SU-DHL-6 (cell line): ENCODE measurements at regions not wholly inside any gene's neighbourhood (a gene's known extent, or its start where the extent isn't known, plus 50 kb on each side); places are given as distances from the start of the nearest gene placed in this dataset.

ENCODE experiments used
- H2AFZ ChIP-seq: fragments of 200-600 bp; sonication (generic); 2 replicates; pipeline ENCODE4 v1.6.1; 2014; ENCODE audit warnings: low read depth, mild to moderate bottlenecking, moderate library complexity, mixed read lengths, antibody characterized with exemption, low read length; ENCODE audit not compliant: severe bottlenecking
- H3F3A ChIP-seq: fragments of 200-600 bp; shearing (Covaris generic); 2 replicates; pipeline ENCODE4 v1.6.0; 2016; ENCODE audit warnings: antibody characterized with exemption, mild to moderate bottlenecking; ENCODE audit not compliant: insufficient read depth
- H3K27ac ChIP-seq: fragments of 200-600 bp; sonication (generic); 2 replicates; pipeline ENCODE4 v1.5.1; 2016; ENCODE audit warnings: low read depth, mild to moderate bottlenecking, low read length, moderate library complexity, mixed read lengths
- H3K27me3 ChIP-seq: fragments of 200-600 bp; sonication (generic), shearing (Covaris generic); 2 replicates; pipeline ENCODE4 v1.6.0; 2014; ENCODE audit warnings: mild to moderate bottlenecking, low read length
- H3K36me3 ChIP-seq: fragments of 200-600 bp; sonication (generic); 2 replicates; pipeline ENCODE4 v1.6.1; 2014; ENCODE audit warnings: mild to moderate bottlenecking, low read length, mixed read lengths
- H3K4me2 ChIP-seq: fragments of 300-600, 200-600 bp; shearing (Covaris generic), sonication (generic); 2 replicates; pipeline ENCODE4 v1.6.0; 2014; ENCODE audit warnings: low read length, low read depth, mild to moderate bottlenecking; ENCODE audit not compliant: poor library complexity, severe bottlenecking
- H3K4me3 ChIP-seq: fragments of 200-600 bp; sonication (generic); 2 replicates; pipeline ENCODE4 v1.5.1; 2014; ENCODE audit warnings: antibody characterized with exemption, low read length, mild to moderate bottlenecking, mixed read lengths; ENCODE audit not compliant: insufficient read depth, poor library complexity, severe bottlenecking
- H3K79me2 ChIP-seq: fragments of 200-600 bp; sonication (generic); 2 replicates; pipeline ENCODE4 v1.6.1; 2014; ENCODE audit warnings: mild to moderate bottlenecking, low read length, moderate library complexity; ENCODE audit not compliant: insufficient read depth
- H3K9ac ChIP-seq: fragments of 200-600 bp; sonication (generic); 2 replicates; pipeline ENCODE4 v1.7.0; 2014; ENCODE audit warnings: mild to moderate bottlenecking, low read length
- H3K9me2 ChIP-seq: fragments of 200-600 bp; sonication (generic); replicated peaks from 2 replicates; pipeline ENCODE4 v1.6.1; 2014; ENCODE audit warnings: low read length; ENCODE audit not compliant: insufficient read depth
- H3K9me3 ChIP-seq: fragments of 200-600 bp; sonication (generic); 2 replicates; pipeline ENCODE4 v1.6.1; 2014; ENCODE audit warnings: low read length, mixed read lengths; ENCODE audit not compliant: insufficient read depth
- H4K20me1 ChIP-seq: fragments of 200-600 bp; sonication (generic); 2 replicates; pipeline ENCODE4 v1.6.1; 2014; ENCODE audit warnings: low read depth, mild to moderate bottlenecking, antibody characterized with exemption, low read length, moderate library complexity, mixed read lengths
- EZH2phosphoT487 ChIP-seq: fragments of 200-600 bp; sonication (generic), shearing (Covaris generic); conservative IDR thresholded peaks from 2 replicates; pipeline ENCODE4 v1.6.1; 2018; ENCODE audit warnings: mild to moderate bottlenecking, antibody characterized with exemption, low read length, moderate library complexity, mixed read lengths
- TF ChIP-seq, protein P1 (sequence below): fragments of 200-600 bp; sonication (generic); IDR thresholded peaks from one replicate; pipeline ENCODE4 v1.5.1; 2017; ENCODE audit warnings: antibody characterized with exemption, mild to moderate bottlenecking, low read length, moderate library complexity; ENCODE audit not compliant: insufficient read depth, poor library complexity, severe bottlenecking

DNA sequence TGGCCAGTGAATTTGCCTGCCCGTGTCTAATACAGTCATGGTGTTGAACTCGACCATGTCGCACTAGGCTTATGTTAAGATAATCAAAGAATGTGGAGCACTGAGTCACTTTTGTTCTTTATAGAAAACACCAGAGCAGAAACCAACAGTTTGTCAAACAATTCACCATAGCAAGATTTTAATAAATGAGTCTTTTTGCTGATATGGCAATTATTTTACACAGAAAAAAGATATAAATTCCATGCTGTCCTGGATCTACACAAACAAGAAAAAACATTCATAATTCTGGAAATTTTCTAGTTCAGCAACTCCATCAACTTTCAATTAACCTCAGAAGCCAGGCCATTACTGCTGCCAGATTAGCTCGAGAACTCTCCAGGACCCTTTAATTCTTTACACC lies 208.9 kb downstream of the ZNF608 start:
- H3K27me3 ChIP-seq = no peaks in the 10 kb centered on the region
- H3K79me2 ChIP-seq = no peaks in the 10 kb centered on the region
- TF ChIP-seq, protein P1, sequence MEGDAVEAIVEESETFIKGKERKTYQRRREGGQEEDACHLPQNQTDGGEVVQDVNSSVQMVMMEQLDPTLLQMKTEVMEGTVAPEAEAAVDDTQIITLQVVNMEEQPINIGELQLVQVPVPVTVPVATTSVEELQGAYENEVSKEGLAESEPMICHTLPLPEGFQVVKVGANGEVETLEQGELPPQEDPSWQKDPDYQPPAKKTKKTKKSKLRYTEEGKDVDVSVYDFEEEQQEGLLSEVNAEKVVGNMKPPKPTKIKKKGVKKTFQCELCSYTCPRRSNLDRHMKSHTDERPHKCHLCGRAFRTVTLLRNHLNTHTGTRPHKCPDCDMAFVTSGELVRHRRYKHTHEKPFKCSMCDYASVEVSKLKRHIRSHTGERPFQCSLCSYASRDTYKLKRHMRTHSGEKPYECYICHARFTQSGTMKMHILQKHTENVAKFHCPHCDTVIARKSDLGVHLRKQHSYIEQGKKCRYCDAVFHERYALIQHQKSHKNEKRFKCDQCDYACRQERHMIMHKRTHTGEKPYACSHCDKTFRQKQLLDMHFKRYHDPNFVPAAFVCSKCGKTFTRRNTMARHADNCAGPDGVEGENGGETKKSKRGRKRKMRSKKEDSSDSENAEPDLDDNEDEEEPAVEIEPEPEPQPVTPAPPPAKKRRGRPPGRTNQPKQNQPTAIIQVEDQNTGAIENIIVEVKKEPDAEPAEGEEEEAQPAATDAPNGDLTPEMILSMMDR = no peak
- H3K4me3 ChIP-seq = no peak overlapping the region
- no peaks in the 10 kb centered on the region for H3K9me3 ChIP-seq
- no peaks in the 10 kb centered on the region for H3F3A ChIP-seq
- H3K9ac ChIP-seq = no peak overlapping the region
- no peak overlapping the region for H3K27ac ChIP-seq
- no peaks in the 10 kb centered on the region for H3K9me2 ChIP-seq
- H4K20me1 ChIP-seq = no peaks in the 10 kb centered on the region
- no peak overlapping the region for H2AFZ ChIP-seq
- no peak overlapping the region for H3K4me2 ChIP-seq
- no peaks in the 10 kb centered on the region for H3K36me3 ChIP-seq

DNA sequence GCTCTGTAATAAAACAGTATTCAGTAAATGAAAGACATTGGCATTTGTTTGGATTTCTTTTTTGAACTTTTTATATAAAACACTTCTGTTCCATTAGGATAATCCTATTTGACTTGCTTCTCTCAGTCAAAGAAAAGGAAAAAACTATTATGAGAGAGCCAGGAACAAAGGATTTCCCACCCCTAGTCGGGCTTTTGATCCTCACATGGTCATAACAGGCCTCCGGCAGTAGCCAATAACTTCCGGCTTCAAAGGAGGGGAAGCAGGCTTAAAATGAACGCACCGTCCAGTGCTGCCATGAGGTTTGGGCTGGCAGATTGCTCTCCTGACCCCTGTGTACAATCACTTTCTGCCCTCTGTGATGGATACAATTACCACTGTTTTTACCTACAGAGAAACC lies 209.3 kb downstream of the ZNF608 start:
- H3K9me2 ChIP-seq = no peaks in the 10 kb centered on the region
- no peaks in the 10 kb centered on the region for H3F3A ChIP-seq
- no peaks in the 10 kb centered on the region for H3K36me3 ChIP-seq
- no peak overlapping the region for H2AFZ ChIP-seq
- no peaks in the 10 kb centered on the region for H3K27me3 ChIP-seq
- H4K20me1 ChIP-seq = no peaks in the 10 kb centered on the region
- no peaks in the 10 kb centered on the region for H3K79me2 ChIP-seq
- no peak for TF ChIP-seq EZH2phosphoT487
- TF ChIP-seq, protein P1 = no peak
- H3K4me2 ChIP-seq = no peak overlapping the region
- no peak overlapping the region for H3K4me3 ChIP-seq
- no peaks in the 10 kb centered on the region for H3K9me3 ChIP-seq
- no peak overlapping the region for H3K27ac ChIP-seq
- H3K9ac ChIP-seq = no peak overlapping the region

DNA sequence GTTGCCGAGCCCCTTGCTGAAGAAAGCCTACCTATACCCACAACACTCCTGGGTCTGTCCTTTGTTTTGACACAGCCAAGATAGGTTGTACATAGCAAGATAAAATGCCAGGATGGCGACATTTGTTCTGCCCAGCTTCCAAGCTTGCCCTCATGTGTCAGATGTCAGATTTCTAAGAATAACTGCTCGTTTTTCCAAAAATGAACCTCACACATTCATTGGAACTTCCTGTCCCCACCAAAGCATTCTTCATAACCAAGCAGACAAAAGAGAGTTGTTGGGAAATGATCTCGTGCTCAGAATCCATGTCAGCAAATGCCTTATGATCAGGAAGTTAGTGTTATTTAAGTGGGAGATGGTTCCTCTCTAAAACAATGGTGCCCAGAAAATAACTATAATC lies 210.1 kb downstream of the ZNF608 start:
- Histone ChIP-seq H3F3A (no peaks in the 10 kb centered on the region), H3K27ac (no peak overlapping the region), H2AFZ (no peak overlapping the region), H3K4me3 (no peak overlapping the region), H3K4me2 (no peak overlapping the region), H3K9me3 (no peaks in the 10 kb centered on the region), H3K9ac (no peak overlapping the region), H3K79me2 (no peaks in the 10 kb centered on the region), H3K27me3 (no peaks in the 10 kb centered on the region), H3K9me2 (no peaks in the 10 kb centered on the region), H4K20me1 (no peaks in the 10 kb centered on the region), H3K36me3 (no peaks in the 10 kb centered on the region)
- TF ChIP-seq, protein P1 = no peak
- no peak for TF ChIP-seq EZH2phosphoT487

DNA sequence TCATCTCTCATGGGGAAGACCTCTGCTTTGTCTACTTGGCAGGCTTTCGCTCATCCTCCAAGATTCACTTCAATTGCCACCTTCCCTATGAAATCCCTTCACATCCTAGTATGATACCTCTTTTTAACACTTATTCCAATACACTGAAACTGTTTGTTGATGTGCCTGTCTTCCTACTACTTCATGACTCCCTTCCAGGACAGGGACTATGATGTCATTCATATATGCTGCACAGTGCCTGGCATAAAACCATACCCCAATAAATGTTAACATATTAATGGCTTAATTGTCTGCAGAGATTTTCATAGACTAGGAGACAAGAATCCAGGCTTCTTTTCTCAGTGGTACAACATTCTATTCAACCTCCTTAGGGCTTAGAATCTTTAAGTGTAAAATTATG lies 215.5 kb downstream of the ZNF608 start:
- H3K9ac ChIP-seq = no peak overlapping the region
- H3K4me2 ChIP-seq = no peak overlapping the region
- no peaks in the 10 kb centered on the region for H3K9me2 ChIP-seq
- no peaks in the 10 kb centered on the region for H3K27me3 ChIP-seq
- TF ChIP-seq EZH2phosphoT487 = no peak
- TF ChIP-seq, protein P1 = no peak
- H3K9me3 ChIP-seq = no peaks in the 10 kb centered on the region
- H3F3A ChIP-seq = no peaks in the 10 kb centered on the region
- no peak overlapping the region for H3K27ac ChIP-seq
- no peak overlapping the region for H2AFZ ChIP-seq
- no peak overlapping the region for H3K4me3 ChIP-seq
- H4K20me1 ChIP-seq = no peaks in the 10 kb centered on the region
- no peaks in the 10 kb centered on the region for H3K36me3 ChIP-seq
- H3K79me2 ChIP-seq = no peaks in the 10 kb centered on the region
